ENCODE measurements at regions not wholly inside any gene's neighbourhood (a gene's known extent, or its start where the extent isn't known, plus 50 kb on each side); places are given as distances from the start of the nearest gene placed in this dataset.
"Not testable (repeated sequence)": the region's sequence is repeated elsewhere in the genome, so short reads cannot be mapped to it uniquely, and the experiment has no call there.

DNA sequence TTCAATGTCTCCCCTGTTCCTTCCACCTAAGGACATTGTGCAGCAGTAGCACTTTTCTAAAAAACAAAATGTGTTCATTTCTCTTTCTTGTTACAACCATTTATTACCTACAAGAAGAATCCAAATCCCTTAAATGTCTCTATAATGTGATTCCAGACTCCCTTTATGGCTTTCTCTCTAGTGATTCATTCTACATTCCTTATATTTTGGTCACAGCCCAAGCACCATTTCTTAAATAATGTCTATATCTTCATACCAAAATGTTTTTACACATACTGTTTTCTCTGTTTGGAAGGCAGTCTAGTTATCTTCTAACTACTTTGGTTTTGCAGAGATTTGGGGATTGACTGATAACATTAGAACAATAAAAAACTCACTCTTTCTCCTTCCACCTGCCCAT, 1037.3 kb upstream of the FLRT2 start:
- TF ChIP-seq, protein P1, sequence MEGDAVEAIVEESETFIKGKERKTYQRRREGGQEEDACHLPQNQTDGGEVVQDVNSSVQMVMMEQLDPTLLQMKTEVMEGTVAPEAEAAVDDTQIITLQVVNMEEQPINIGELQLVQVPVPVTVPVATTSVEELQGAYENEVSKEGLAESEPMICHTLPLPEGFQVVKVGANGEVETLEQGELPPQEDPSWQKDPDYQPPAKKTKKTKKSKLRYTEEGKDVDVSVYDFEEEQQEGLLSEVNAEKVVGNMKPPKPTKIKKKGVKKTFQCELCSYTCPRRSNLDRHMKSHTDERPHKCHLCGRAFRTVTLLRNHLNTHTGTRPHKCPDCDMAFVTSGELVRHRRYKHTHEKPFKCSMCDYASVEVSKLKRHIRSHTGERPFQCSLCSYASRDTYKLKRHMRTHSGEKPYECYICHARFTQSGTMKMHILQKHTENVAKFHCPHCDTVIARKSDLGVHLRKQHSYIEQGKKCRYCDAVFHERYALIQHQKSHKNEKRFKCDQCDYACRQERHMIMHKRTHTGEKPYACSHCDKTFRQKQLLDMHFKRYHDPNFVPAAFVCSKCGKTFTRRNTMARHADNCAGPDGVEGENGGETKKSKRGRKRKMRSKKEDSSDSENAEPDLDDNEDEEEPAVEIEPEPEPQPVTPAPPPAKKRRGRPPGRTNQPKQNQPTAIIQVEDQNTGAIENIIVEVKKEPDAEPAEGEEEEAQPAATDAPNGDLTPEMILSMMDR (IDR thresholded peaks at IDR 0.05; ENCODE audit: control insufficient read depth, insufficient read depth, low read depth, low read length, missing control alignments): no peak
- H3K4me3 ChIP-seq (ENCODE audit: control insufficient read depth, low read depth, low read length): no peak overlapping the region
- DNase-seq (ENCODE audit: low read depth): no peak

DNA sequence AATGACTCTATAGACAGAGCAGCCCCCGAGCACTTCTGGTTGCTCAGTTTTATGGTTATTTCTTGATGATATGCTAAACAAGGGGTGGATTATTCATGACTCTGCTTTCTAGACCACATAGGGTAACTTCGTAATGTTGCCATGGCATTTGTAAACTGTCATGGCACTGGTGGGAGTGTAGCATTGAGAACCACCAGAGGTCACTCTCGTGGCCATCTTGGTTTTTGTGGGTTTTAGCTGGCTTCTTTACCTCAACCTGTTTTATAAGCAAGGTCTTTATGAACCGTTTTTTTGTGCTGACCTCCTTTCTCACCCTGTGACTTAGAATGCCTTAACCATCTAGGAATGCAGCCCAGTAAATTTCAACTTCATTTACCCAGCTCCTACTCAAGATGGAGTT, 1036.2 kb upstream of the FLRT2 start:
- no peak for DNase-seq (ENCODE audit: low read depth)
- no peak overlapping the region for H3K4me3 ChIP-seq (ENCODE audit: control insufficient read depth, low read depth, low read length)
- TF ChIP-seq, protein P1 (IDR thresholded peaks at IDR 0.05; ENCODE audit: control insufficient read depth, insufficient read depth, low read depth, low read length, missing control alignments): no peak

DNA sequence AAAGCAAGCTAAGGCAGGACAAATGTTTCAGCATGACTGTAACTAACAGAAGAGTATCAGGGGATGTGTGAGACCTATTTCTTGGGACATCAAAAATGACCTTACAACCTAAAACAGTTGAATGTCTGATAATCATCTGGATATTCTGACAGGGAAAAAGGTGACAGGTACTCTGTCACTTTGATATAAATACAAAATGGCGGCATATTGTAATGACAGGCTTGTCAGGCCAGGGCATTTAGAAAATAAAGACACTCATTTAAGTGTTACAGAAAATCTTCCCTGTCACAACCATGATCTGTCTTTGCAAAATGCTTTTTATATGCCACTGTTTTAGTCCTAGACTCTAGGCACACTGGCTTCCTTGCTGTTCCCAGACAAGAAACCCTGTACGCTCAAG, 1033.3 kb upstream of the FLRT2 start:
- DNase-seq (ENCODE audit: low read depth): no peak
- TF ChIP-seq, protein P1 (IDR thresholded peaks at IDR 0.05; ENCODE audit: control insufficient read depth, insufficient read depth, low read depth, low read length, missing control alignments): no peak
- no peak overlapping the region for H3K4me3 ChIP-seq (ENCODE audit: control insufficient read depth, low read depth, low read length)

DNA sequence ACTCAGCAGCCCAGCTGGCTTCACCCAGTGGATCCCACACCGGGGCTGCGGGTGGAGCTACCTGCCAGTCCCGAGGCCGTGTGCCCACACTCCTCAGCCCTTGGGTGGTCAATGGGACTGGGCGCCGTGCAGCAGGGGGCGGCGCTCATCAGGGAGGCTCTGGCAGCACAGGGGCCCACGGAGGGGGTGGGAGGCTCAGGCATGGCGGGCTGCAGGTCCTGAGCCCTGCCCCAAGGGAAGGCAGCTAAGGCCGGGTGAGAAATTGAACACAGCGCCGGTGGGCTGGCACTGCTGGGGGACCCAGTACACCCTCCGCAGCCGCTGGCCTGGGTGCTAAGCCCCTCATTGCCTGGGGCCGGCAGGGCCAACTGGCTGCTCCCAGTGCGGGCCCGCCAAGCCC, 1017.1 kb upstream of the FLRT2 start:
- H3K4me3 ChIP-seq (ENCODE audit: control insufficient read depth, low read depth, low read length); DNase-seq (ENCODE audit: low read depth): not testable (repeated sequence)

DNA sequence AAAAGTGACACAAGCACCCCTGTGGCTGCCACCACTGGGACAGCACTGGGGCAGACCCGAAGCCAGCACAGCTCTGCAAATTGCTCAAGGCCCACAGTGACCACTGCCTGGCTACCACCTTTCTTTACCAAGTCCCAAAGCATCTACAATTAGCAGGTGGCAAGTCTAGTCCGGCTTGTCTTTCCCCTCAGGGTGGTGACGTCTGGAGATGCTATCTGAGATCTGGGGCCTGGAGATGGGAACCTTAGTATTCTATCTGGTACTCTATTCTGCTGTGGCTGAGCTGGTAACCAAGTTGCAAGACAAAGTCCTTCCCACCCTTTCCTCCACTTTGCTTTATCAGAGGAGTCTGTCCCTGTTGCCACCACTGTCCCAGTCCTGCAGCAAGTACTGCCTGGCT, 1010.1 kb upstream of the FLRT2 start:
- no peak for DNase-seq (ENCODE audit: low read depth)
- no peak overlapping the region for H3K4me3 ChIP-seq (ENCODE audit: control insufficient read depth, low read depth, low read length)
- TF ChIP-seq, protein P1 (IDR thresholded peaks at IDR 0.05; ENCODE audit: control insufficient read depth, insufficient read depth, low read depth, low read length, missing control alignments): no peak

DNA sequence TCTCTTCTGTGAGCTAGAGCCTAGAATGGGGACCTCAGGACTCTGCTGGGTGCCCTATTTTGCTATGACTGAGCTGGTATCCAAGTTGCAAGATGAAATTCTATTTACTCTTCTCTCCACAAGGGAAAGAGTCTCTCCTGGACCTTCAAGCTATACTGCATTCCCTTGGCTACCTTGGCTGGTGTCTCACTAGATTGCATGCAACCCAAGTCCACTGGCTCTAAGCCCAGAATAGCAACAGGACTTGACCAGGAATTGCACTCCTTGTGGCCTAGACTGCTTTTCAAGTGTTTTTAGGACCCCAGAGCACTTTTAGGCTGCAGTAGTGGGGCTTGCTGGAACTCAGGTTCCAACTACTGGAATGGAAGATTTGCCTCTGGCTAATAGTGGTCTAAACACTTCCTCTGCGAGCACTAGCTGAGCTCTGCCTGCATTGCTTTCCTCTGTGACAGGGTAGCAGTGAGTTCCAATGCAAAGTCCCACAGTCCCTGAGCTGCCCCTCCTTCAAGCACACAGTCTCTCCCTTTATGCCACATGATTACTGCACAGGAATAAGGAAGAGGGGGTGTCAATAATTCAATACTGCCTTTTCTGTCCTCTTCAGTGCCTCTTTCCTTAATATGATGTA, 1009.1 kb upstream of the FLRT2 start:
- DNase-seq (ENCODE audit: low read depth): no peak
- TF ChIP-seq, protein P1 (IDR thresholded peaks at IDR 0.05; ENCODE audit: control insufficient read depth, insufficient read depth, low read depth, low read length, missing control alignments): no peak
- no peak overlapping the region for H3K4me3 ChIP-seq (ENCODE audit: control insufficient read depth, low read depth, low read length)

DNA sequence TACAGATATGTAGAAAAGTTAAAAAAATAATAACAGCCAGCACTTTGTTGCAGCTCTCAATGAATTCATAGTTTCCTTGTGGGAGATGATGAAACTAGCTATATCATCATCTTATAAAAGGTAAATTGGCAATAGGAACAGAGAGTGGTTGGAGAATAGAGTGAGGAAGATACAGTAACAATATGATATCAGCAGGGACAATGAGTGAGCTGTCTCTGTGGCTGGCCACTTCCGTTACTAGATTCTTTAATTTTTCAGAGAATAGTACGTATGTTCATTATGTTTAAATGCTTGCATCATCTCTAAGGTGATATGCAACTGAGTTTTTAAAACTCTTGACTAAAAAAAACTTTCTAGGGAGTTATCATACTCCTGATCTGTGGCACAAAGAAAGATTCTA, 1006.2 kb upstream of the FLRT2 start:
- H3K4me3 ChIP-seq (ENCODE audit: control insufficient read depth, low read depth, low read length): no peak overlapping the region
- TF ChIP-seq, protein P1 (IDR thresholded peaks at IDR 0.05; ENCODE audit: control insufficient read depth, insufficient read depth, low read depth, low read length, missing control alignments): no peak
- DNase-seq (ENCODE audit: low read depth): no peak
